Activated CD4-positive, alpha-beta T cell treated with anti-CD3 and anti-CD28 coated beads, Interleukin-2, amount 10 ng/mL, durations not matched to agents 24 days and 14 days (primary cell): ENCODE measurements at regions not wholly inside any gene's neighbourhood (a gene's known extent, or its start where the extent isn't known, plus 50 kb on each side); places are given as distances from the start of the nearest gene placed in this dataset.

Experiments used
- DNase-seq: peaks from one replicate; pipeline ENCODE4 v3.0.0; 2022
- H3K27ac Mint-ChIP-seq: one replicate; pipeline ENCODE4 v1.8.0; 2022; ENCODE audit warnings: mild to moderate bottlenecking, mixed read lengths
- H3K27me3 Mint-ChIP-seq: one replicate; pipeline ENCODE4 v1.8.0; 2022; ENCODE audit warnings: mixed read lengths
- H3K36me3 Mint-ChIP-seq: one replicate; pipeline ENCODE4 v1.8.0; 2022; ENCODE audit warnings: low read depth, mild to moderate bottlenecking, mixed read lengths
- H3K4me1 Mint-ChIP-seq: one replicate; pipeline ENCODE4 v1.8.0; 2021; ENCODE audit warnings: mixed read lengths
- H3K4me3 Mint-ChIP-seq: one replicate; pipeline ENCODE4 v1.8.0; 2022; ENCODE audit warnings: mild to moderate bottlenecking, moderate library complexity, mixed read lengths
- H3K9me3 Mint-ChIP-seq: one replicate; pipeline ENCODE4 v1.8.0; 2021; ENCODE audit warnings: mixed read lengths
- intact Hi-C: fragments of 100-400 bp; cut with micrococcal nuclease; formaldehyde crosslinking; loops from one replicate; pipeline ENCODE4 v1.15.1; 2023

- intact Hi-C loops: no loop called here
- Mint-ChIP-seq H3K9me3 (no peaks in the 10 kb centered on the region), H3K4me1 (no peaks in the 10 kb centered on the region), H3K36me3 (no peaks in the 10 kb centered on the region), H3K4me3 (no peak overlapping the region), H3K27me3 (no peaks in the 10 kb centered on the region), H3K27ac (no peak overlapping the region)
- DNase-seq: no peak
Measured at GRCh38 chr4:11790230-11790629, 361.5 kb upstream of the HS3ST1 start.

GRCh38 chr4:11783588-11783987 lies 354.9 kb upstream of the HS3ST1 start:
- no peaks in the 10 kb centered on the region for H3K9me3 Mint-ChIP-seq
- H3K4me3 Mint-ChIP-seq: no peak overlapping the region
- no peaks in the 10 kb centered on the region for H3K27me3 Mint-ChIP-seq
- H3K4me1 Mint-ChIP-seq: no peaks in the 10 kb centered on the region
- no peak overlapping the region for H3K27ac Mint-ChIP-seq
- no peak for DNase-seq
- intact Hi-C loops: no loop called here
- H3K36me3 Mint-ChIP-seq: no peaks in the 10 kb centered on the region

GRCh38 chr4:11782859-11783258 lies 354.2 kb upstream of the HS3ST1 start:
- DNase-seq: no peak
- intact Hi-C loops: no loop called here
- no peaks in the 10 kb centered on the region for H3K4me1 Mint-ChIP-seq
- H3K9me3 Mint-ChIP-seq: no peaks in the 10 kb centered on the region
- no peaks in the 10 kb centered on the region for H3K36me3 Mint-ChIP-seq
- no peak overlapping the region for H3K27ac Mint-ChIP-seq
- no peak overlapping the region for H3K4me3 Mint-ChIP-seq
- H3K27me3 Mint-ChIP-seq: no peaks in the 10 kb centered on the region

GRCh38 chr4:11777447-11777846 lies 348.8 kb upstream of the HS3ST1 start:
- no peaks in the 10 kb centered on the region for H3K27me3 Mint-ChIP-seq
- H3K9me3 Mint-ChIP-seq: no peaks in the 10 kb centered on the region
- H3K4me3 Mint-ChIP-seq: no peak overlapping the region
- no peak for DNase-seq
- H3K27ac Mint-ChIP-seq: no peak overlapping the region
- no peaks in the 10 kb centered on the region for H3K4me1 Mint-ChIP-seq
- intact Hi-C loops: no loop called here
- no peaks in the 10 kb centered on the region for H3K36me3 Mint-ChIP-seq

GRCh38 chr4:11774346-11774745 lies 345.7 kb upstream of the HS3ST1 start:
- Mint-ChIP-seq H3K27me3 (no peaks in the 10 kb centered on the region), H3K4me3 (no peak overlapping the region), H3K27ac (no peak overlapping the region), H3K4me1 (no peaks in the 10 kb centered on the region), H3K9me3 (no peaks in the 10 kb centered on the region), H3K36me3 (no peaks in the 10 kb centered on the region)
- intact Hi-C loops: no loop called here
- no peak for DNase-seq

GRCh38 chr4:11773798-11774197 lies 345.1 kb upstream of the HS3ST1 start:
- Mint-ChIP-seq H3K27ac (no peak overlapping the region), H3K36me3 (no peaks in the 10 kb centered on the region), H3K9me3 (no peaks in the 10 kb centered on the region), H3K4me1 (no peaks in the 10 kb centered on the region), H3K27me3 (no peaks in the 10 kb centered on the region), H3K4me3 (no peak overlapping the region)
- intact Hi-C loops: no loop called here
- no peak for DNase-seq

GRCh38 chr4:11769434-11769833 lies 340.7 kb upstream of the HS3ST1 start:
- Mint-ChIP-seq H3K27ac (no peak overlapping the region), H3K4me3 (no peak overlapping the region)
- intact Hi-C loops: loop anchor here (5.0 kb wide), 1 partner anchor 1778 kb away; no protein-coding TSS in a partner anchor

GRCh38 chr4:11768251-11768972 lies 339.7 kb upstream of the HS3ST1 start:
- no peaks in the 10 kb centered on the region for H3K36me3 Mint-ChIP-seq
- no peaks in the 10 kb centered on the region for H3K4me1 Mint-ChIP-seq
- H3K9me3 Mint-ChIP-seq: no peaks in the 10 kb centered on the region
- no peak overlapping the region for H3K27ac Mint-ChIP-seq
- DNase-seq: no peak
- H3K27me3 Mint-ChIP-seq: no peaks in the 10 kb centered on the region
- no peak overlapping the region for H3K4me3 Mint-ChIP-seq
- intact Hi-C loops: loop anchor here (5.0 kb wide), 1 partner anchor 1779 kb away; no protein-coding TSS in a partner anchor

More at GRCh38 chr4:11769434-11769833, 340.7 kb upstream of the HS3ST1 start:
- H3K4me1 Mint-ChIP-seq: no peaks in the 10 kb centered on the region
- H3K9me3 Mint-ChIP-seq: no peaks in the 10 kb centered on the region
- H3K27me3 Mint-ChIP-seq: no peaks in the 10 kb centered on the region
- DNase-seq: no peak
- no peaks in the 10 kb centered on the region for H3K36me3 Mint-ChIP-seq

- peak; percentile 60 for DNase-seq
- Mint-ChIP-seq H3K4me1 (no peaks in the 10 kb centered on the region), H3K27ac (no peak overlapping the region), H3K4me3 (no peak overlapping the region), H3K36me3 (no peaks in the 10 kb centered on the region), H3K27me3 (no peaks in the 10 kb centered on the region), H3K9me3 (no peaks in the 10 kb centered on the region)
- intact Hi-C loops: loop anchor here (5.0 kb wide), 1 partner anchor 1781 kb away; no protein-coding TSS in a partner anchor
Measured at GRCh38 chr4:11765849-11766453, 337.3 kb upstream of the HS3ST1 start.

- no peaks in the 10 kb centered on the region for H3K4me1 Mint-ChIP-seq
- DNase-seq: no peak
- no peaks in the 10 kb centered on the region for H3K9me3 Mint-ChIP-seq
- intact Hi-C loops: no loop called here
- no peak overlapping the region for H3K4me3 Mint-ChIP-seq
- no peaks in the 10 kb centered on the region for H3K36me3 Mint-ChIP-seq
- H3K27ac Mint-ChIP-seq: no peak overlapping the region
- H3K27me3 Mint-ChIP-seq: peaks cover 3% of the 10 kb centered on the region
Measured at GRCh38 chr4:11748164-11748872, 319.6 kb upstream of the HS3ST1 start.

- H3K36me3 Mint-ChIP-seq: no peaks in the 10 kb centered on the region
- intact Hi-C loops: no loop called here
- no peaks in the 10 kb centered on the region for H3K4me1 Mint-ChIP-seq
- no peak overlapping the region for H3K4me3 Mint-ChIP-seq
- H3K27ac Mint-ChIP-seq: no peak overlapping the region
- H3K27me3 Mint-ChIP-seq: peaks cover 3% of the 10 kb centered on the region
- no peak for DNase-seq
- no peaks in the 10 kb centered on the region for H3K9me3 Mint-ChIP-seq
Measured at GRCh38 chr4:11746734-11747133, 318.0 kb upstream of the HS3ST1 start.

GRCh38 chr4:11743976-11744375 lies 315.3 kb upstream of the HS3ST1 start:
- H3K27ac Mint-ChIP-seq: no peak overlapping the region
- DNase-seq: no peak
- intact Hi-C loops: no loop called here
- H3K4me1 Mint-ChIP-seq: no peaks in the 10 kb centered on the region
- no peaks in the 10 kb centered on the region for H3K9me3 Mint-ChIP-seq
- H3K4me3 Mint-ChIP-seq: no peak overlapping the region
- H3K36me3 Mint-ChIP-seq: no peaks in the 10 kb centered on the region
- H3K27me3 Mint-ChIP-seq: peaks cover 3% of the 10 kb centered on the region

GRCh38 chr4:11743236-11743635 lies 314.5 kb upstream of the HS3ST1 start:
- no peaks in the 10 kb centered on the region for H3K36me3 Mint-ChIP-seq
- H3K4me3 Mint-ChIP-seq: no peak overlapping the region
- peaks cover under 1% of the 10 kb centered on the region for H3K27me3 Mint-ChIP-seq
- H3K4me1 Mint-ChIP-seq: no peaks in the 10 kb centered on the region
- H3K27ac Mint-ChIP-seq: no peak overlapping the region
- intact Hi-C loops: no loop called here
- H3K9me3 Mint-ChIP-seq: no peaks in the 10 kb centered on the region
- no peak for DNase-seq

- no peak for DNase-seq
- Mint-ChIP-seq H3K4me1 (no peaks in the 10 kb centered on the region), H3K27ac (no peak overlapping the region), H3K9me3 (no peaks in the 10 kb centered on the region), H3K27me3 (no peaks in the 10 kb centered on the region), H3K36me3 (no peaks in the 10 kb centered on the region), H3K4me3 (no peak overlapping the region)
- intact Hi-C loops: no loop called here
Measured at GRCh38 chr4:11741190-11741652, 312.5 kb upstream of the HS3ST1 start.
